ENCODE measurements at regions not wholly inside any gene's neighbourhood (a gene's known extent, or its start where the extent isn't known, plus 50 kb on each side); places are given as distances from the start of the nearest gene placed in this dataset.

DNA sequence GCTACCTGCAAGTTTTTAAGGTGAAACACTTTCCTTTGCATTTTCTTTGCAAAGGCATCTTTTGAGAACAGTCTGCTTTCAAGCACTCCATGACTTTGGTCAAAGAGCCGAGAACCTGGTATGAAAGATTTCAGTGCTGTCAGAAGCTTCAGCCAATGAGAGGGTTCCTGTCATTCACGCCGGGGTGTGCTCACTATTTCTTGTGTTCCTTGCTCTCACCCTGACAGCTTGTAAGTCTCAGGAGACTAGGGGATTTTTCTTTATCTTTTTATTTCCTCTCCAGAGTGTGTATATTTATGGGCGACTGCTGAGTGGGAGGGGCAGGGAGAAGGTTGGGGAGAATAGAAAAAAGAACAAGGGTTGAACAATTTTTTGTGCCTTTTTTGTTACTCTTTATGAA, 334.0 kb downstream of the PSAT1 start:
- Mint-ChIP-seq H3K27me3 (ENCODE audit: low read depth) (no peaks in the 10 kb centered on the region), H3K27ac (no peak overlapping the region), H3K36me3 (ENCODE audit: low read depth) (no peaks in the 10 kb centered on the region), H3K4me1 (ENCODE audit: low read depth) (no peaks in the 10 kb centered on the region), H3K9me3 (no peaks in the 10 kb centered on the region), H3K4me3 (ENCODE audit: low read depth) (no peak overlapping the region)
- intact Hi-C loops (cut with micrococcal nuclease), result no loop called here
- DNase-seq (ENCODE audit: low spot score), result no peak

DNA sequence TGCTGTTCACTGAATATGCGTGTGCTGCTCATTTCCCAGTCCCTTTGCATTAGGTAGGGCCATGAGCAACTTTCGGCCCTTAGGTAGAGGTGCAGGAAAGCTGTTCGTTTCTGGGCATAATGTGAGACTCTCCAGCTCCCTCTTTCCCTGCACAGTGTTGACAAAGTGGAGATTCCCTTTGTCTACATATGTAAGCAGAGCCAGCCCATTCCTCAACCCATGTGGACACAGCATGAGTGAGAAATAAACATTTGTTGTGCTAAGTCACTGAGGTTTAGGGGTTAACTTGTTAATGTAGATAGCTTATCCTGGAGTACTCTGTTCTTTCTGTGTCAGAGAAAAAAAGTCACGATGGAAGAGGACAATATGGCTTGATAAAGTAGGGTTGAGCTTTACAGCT, 343.8 kb downstream of the PSAT1 start:
- Mint-ChIP-seq H3K4me3 (ENCODE audit: low read depth) (no peak overlapping the region), H3K4me1 (ENCODE audit: low read depth) (no peaks in the 10 kb centered on the region), H3K27ac (no peak overlapping the region), H3K9me3 (no peaks in the 10 kb centered on the region), H3K36me3 (ENCODE audit: low read depth) (no peaks in the 10 kb centered on the region), H3K27me3 (ENCODE audit: low read depth) (no peaks in the 10 kb centered on the region)
- DNase-seq (ENCODE audit: low spot score), result no peak
- intact Hi-C loops (cut with micrococcal nuclease), result no loop called here

DNA sequence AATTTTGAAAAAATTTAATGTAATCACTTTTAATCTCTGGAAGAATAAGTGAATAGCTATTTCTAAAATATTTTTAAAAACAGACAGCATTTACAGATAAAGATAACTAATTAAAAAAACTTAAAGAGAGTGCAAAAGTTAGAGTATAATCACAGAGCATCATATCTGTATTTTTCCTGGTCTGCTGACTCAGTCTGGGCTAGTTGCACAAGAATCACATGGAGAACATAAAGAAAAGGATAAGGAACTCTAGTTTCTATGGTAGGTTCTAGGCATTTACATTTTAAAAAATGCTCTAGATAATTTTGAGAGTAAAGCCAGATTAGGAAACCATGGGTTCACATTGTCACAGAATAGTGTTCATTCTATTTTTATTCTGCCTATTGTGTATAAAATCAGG, 347.4 kb downstream of the PSAT1 start:
- no peaks in the 10 kb centered on the region for H3K36me3 Mint-ChIP-seq (ENCODE audit: low read depth)
- intact Hi-C loops (cut with micrococcal nuclease), result no loop called here
- H3K27ac Mint-ChIP-seq, result no peak overlapping the region
- no peak for DNase-seq (ENCODE audit: low spot score)
- H3K27me3 Mint-ChIP-seq (ENCODE audit: low read depth), result no peaks in the 10 kb centered on the region
- peaks cover 3% of the 10 kb centered on the region for H3K9me3 Mint-ChIP-seq
- no peak overlapping the region for H3K4me3 Mint-ChIP-seq (ENCODE audit: low read depth)
- no peaks in the 10 kb centered on the region for H3K4me1 Mint-ChIP-seq (ENCODE audit: low read depth)

DNA sequence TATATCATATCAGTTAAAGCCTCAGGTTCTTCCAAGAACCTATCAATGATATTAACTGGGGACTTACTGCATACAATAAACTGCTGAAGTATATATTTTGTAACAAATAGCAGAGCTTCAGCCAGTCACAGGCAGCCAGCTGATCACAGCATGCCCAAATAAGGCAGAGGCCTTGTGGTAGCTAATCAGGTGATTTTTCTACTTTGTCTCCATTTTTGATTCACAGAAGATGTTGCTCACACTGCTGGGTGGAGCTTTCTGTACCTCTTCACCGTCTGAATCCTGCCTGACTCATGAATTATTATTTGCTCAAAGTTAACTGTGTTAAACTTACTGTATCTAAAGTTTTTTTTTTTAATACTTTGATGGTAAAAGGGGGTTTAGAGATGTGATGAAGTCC, 357.4 kb downstream of the PSAT1 start:
- no peaks in the 10 kb centered on the region for H3K9me3 Mint-ChIP-seq
- H3K4me3 Mint-ChIP-seq (ENCODE audit: low read depth), result no peak overlapping the region
- no peaks in the 10 kb centered on the region for H3K27me3 Mint-ChIP-seq (ENCODE audit: low read depth)
- H3K36me3 Mint-ChIP-seq (ENCODE audit: low read depth), result no peaks in the 10 kb centered on the region
- no peak for DNase-seq (ENCODE audit: low spot score)
- H3K27ac Mint-ChIP-seq, result no peak overlapping the region
- intact Hi-C loops (cut with micrococcal nuclease), result no loop called here
- H3K4me1 Mint-ChIP-seq (ENCODE audit: low read depth), result no peaks in the 10 kb centered on the region

DNA sequence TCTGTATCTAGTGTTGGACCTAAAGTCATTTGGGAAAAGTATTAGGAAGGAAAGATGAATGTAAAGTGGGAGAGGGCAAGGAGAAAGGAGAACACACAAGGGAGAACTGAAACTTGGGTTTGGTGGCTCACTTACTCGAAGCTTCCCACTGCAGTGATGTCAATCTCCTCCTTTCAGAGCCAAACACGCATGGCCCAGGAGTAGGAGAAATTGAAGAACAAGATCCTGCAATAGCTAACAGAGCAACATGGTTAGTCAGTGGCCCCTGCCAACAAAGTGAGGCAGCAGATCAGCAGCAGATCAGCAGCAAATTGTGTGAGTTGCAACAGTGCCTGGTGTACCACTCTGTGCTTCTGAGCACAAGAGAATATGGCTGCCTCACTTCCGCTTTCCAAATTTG, 366.4 kb downstream of the PSAT1 start:
- H3K36me3 Mint-ChIP-seq (ENCODE audit: low read depth), result no peaks in the 10 kb centered on the region
- intact Hi-C loops (cut with micrococcal nuclease), result no loop called here

DNA sequence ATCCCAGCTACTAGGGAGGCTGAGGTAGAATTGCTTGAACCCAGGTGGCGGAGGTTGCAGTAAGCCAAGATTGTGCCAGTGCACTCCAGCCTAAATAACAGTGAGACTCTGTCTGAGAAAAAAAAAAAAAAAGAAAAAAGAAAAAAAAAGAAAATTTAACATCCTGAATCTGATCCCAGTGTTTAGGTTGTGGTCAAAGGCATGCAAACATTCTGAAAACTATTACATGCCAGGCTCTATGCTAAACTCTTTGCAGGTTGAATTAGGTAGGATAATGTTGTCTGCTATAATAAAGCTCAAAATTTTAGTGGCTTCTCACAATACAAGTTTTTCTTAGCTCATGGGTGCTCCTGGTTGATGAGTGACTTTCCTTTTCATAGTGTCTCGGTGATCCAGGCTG, 367.4 kb downstream of the PSAT1 start:
- Mint-ChIP-seq H3K27me3 (ENCODE audit: low read depth) (no peaks in the 10 kb centered on the region), H3K36me3 (ENCODE audit: low read depth) (no peaks in the 10 kb centered on the region), H3K9me3 (no peaks in the 10 kb centered on the region), H3K4me3 (ENCODE audit: low read depth) (no peak overlapping the region), H3K4me1 (ENCODE audit: low read depth) (no peaks in the 10 kb centered on the region), H3K27ac (no peak overlapping the region)
- DNase-seq (ENCODE audit: low spot score), result no peak
- intact Hi-C loops (cut with micrococcal nuclease), result no loop called here

More for the DNA sequence above, 366.4 kb downstream of the PSAT1 start:
- Mint-ChIP-seq H3K27ac (no peak overlapping the region), H3K4me3 (ENCODE audit: low read depth) (no peak overlapping the region), H3K27me3 (ENCODE audit: low read depth) (no peaks in the 10 kb centered on the region), H3K4me1 (ENCODE audit: low read depth) (no peaks in the 10 kb centered on the region), H3K9me3 (no peaks in the 10 kb centered on the region)
- DNase-seq (ENCODE audit: low spot score), result no peak

DNA sequence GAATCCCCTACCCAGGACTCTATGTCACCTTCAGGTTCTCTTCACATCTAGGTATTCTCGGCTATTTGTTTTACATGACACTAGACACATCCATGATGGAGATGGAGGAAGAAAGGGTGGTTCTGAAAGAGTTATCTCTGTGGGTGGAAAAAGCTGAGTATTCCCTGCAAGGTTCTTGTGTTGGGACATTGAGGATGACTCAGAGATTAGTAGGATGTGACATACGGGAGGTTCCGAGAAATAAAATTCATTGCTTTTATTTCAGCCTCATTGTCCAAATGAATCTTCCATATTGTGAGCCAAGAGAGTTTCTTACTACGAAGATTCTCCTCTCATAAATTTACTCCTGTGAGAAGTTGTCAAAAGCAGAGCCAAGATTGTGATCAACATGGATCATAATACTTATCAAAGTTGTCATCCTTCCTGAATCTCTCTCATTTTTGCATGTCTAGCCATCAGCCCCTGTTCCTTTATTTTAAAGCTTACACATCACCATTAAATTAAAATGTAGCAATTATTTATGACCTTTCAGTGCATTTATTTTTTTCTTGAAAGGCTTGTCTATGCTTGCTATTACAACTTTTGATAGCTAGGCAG, 370.0 kb downstream of the PSAT1 start:
- H3K9me3 Mint-ChIP-seq, result no peaks in the 10 kb centered on the region
- intact Hi-C loops (cut with micrococcal nuclease), result no loop called here
- no peaks in the 10 kb centered on the region for H3K27me3 Mint-ChIP-seq (ENCODE audit: low read depth)
- DNase-seq (ENCODE audit: low spot score), result no peak
- no peak overlapping the region for H3K4me3 Mint-ChIP-seq (ENCODE audit: low read depth)
- no peaks in the 10 kb centered on the region for H3K4me1 Mint-ChIP-seq (ENCODE audit: low read depth)
- no peak overlapping the region for H3K27ac Mint-ChIP-seq
- H3K36me3 Mint-ChIP-seq (ENCODE audit: low read depth), result no peaks in the 10 kb centered on the region

DNA sequence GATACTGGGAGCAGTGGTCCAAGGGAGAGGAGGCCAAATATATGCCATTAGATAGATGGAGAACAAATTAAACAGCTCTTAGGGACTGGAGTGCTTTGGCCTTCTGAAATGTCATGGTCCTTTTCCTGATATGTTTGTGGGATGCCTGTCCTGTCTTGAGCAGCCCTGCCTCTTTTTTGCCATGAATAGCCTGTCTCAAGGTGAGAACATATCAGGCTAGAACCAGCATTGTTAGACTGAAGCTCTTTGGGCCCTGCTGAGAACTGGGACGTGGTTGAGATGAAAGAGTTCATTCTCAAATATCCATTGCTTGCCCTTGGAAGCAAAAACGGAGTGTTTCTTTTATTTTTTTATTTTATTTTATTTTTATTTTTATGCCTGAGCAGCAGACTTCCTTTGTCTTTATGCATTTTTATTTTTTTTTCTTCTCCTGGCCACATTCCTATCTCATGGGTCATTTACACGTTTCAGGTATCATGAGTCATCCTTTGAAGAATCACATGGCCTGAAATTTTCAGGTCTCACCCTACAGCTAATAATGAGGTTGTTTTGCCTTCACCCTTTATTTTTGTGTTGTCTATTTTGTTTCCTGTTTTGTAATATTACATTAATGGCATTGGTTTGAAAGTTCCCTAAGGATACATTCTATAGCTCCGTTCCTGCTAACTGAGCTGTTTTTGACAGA, 371.4 kb downstream of the PSAT1 start:
- no peak for DNase-seq (ENCODE audit: low spot score)
- Mint-ChIP-seq H3K27me3 (ENCODE audit: low read depth) (no peaks in the 10 kb centered on the region), H3K9me3 (no peaks in the 10 kb centered on the region), H3K4me3 (ENCODE audit: low read depth) (no peak overlapping the region), H3K36me3 (ENCODE audit: low read depth) (no peaks in the 10 kb centered on the region), H3K27ac (no peak overlapping the region), H3K4me1 (ENCODE audit: low read depth) (no peaks in the 10 kb centered on the region)
- intact Hi-C loops (cut with micrococcal nuclease), result no loop called here

DNA sequence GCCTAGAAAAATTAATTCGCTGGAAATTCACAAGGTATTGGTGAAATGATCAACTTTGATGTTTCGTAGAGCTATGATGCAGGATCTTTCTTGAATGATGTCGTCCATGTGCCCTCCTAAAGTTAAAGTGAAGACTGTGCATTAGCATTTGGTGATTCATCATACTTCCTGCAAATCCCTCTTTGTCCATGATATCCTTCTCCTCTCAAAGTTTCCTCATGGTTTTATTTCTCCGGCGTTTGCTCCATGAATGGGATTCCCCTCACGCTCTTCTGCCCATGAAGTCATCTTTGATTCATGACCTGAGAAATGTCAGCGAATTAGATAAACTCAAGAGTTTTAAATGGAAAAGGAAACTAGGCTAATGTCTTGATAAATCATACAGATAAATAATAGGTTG, 372.7 kb downstream of the PSAT1 start:
- Mint-ChIP-seq H3K4me1 (ENCODE audit: low read depth) (no peaks in the 10 kb centered on the region), H3K4me3 (ENCODE audit: low read depth) (no peak overlapping the region), H3K27me3 (ENCODE audit: low read depth) (no peaks in the 10 kb centered on the region), H3K9me3 (no peaks in the 10 kb centered on the region), H3K36me3 (ENCODE audit: low read depth) (no peaks in the 10 kb centered on the region), H3K27ac (no peak overlapping the region)
- DNase-seq (ENCODE audit: low spot score), result no peak
- intact Hi-C loops (cut with micrococcal nuclease), result no loop called here

DNA sequence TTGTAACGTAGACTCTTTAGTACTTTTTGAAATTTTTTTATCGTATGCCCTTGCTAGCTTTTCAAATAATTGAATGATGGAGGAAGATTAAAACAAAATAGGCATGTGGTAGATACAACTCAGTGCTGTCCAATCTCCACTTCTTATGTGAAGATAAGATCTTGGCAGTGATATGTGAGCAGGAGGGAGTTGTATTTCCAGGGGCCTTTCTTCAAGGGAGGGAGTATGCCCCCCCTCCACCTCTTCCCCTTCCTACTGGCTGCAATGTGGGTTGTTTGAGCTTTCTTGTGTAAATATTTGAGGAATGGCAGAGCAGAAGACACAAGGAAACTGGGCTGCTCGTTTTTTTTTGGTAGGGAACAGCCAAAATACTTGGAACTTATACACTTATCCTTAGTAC, 374.9 kb downstream of the PSAT1 start:
- intact Hi-C loops (cut with micrococcal nuclease), result no loop called here
- H3K36me3 Mint-ChIP-seq (ENCODE audit: low read depth), result no peaks in the 10 kb centered on the region
- H3K27ac Mint-ChIP-seq, result no peak overlapping the region
- H3K9me3 Mint-ChIP-seq, result no peaks in the 10 kb centered on the region
- no peak overlapping the region for H3K4me3 Mint-ChIP-seq (ENCODE audit: low read depth)
- no peaks in the 10 kb centered on the region for H3K4me1 Mint-ChIP-seq (ENCODE audit: low read depth)
- DNase-seq (ENCODE audit: low spot score), result no peak
- H3K27me3 Mint-ChIP-seq (ENCODE audit: low read depth), result no peaks in the 10 kb centered on the region

DNA sequence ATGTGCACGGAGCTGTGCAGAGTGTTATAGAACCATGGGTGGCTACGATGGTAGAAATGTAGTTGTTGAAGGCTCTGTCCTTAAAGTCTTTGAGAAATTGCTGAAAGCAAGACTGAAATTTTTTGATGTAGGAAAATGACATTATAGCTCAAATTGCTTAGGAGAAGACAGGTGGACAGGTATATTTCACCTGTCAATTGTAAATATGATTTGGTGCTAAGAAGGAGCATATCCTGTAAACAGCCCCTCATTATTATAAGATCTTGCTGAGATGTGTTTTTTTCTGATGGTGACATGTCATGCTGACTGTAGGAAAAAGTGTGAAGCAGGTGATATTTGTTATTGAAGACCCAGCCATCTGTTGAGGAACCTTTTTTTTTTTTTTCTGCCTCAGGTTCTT, 377.9 kb downstream of the PSAT1 start:
- no peaks in the 10 kb centered on the region for H3K36me3 Mint-ChIP-seq (ENCODE audit: low read depth)

DNA sequence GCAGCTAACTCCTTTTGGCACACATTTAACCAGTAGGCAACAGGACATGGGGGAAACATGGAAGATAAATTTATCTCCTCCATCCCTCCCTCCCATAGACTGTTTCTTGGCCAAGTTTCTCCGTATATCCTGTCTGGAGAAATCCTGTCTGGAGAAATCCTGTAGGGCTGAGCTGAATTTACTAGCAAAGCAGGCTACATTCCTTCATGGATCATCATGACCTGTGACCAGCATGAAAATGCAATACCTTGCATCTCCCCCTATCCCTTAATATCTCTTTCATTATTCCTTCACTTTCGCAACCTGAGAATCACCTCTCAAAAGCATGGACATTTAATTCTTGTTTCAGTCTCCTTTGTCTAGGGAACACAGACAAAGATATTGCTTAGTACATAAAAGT, 379.1 kb downstream of the PSAT1 start:
- no peaks in the 10 kb centered on the region for H3K27me3 Mint-ChIP-seq (ENCODE audit: low read depth)
- H3K4me1 Mint-ChIP-seq (ENCODE audit: low read depth), result no peaks in the 10 kb centered on the region
- no peak overlapping the region for H3K27ac Mint-ChIP-seq
- H3K4me3 Mint-ChIP-seq (ENCODE audit: low read depth), result no peak overlapping the region
- intact Hi-C loops (cut with micrococcal nuclease), result no loop called here
- no peaks in the 10 kb centered on the region for H3K36me3 Mint-ChIP-seq (ENCODE audit: low read depth)
- no peaks in the 10 kb centered on the region for H3K9me3 Mint-ChIP-seq
- no peak for DNase-seq (ENCODE audit: low spot score)

More for the DNA sequence above, 377.9 kb downstream of the PSAT1 start:
- H3K4me1 Mint-ChIP-seq (ENCODE audit: low read depth), result no peaks in the 10 kb centered on the region
- DNase-seq (ENCODE audit: low spot score), result no peak
- no peaks in the 10 kb centered on the region for H3K9me3 Mint-ChIP-seq
- no peak overlapping the region for H3K27ac Mint-ChIP-seq
- H3K4me3 Mint-ChIP-seq (ENCODE audit: low read depth), result no peak overlapping the region
- intact Hi-C loops (cut with micrococcal nuclease), result no loop called here
- no peaks in the 10 kb centered on the region for H3K27me3 Mint-ChIP-seq (ENCODE audit: low read depth)

DNA sequence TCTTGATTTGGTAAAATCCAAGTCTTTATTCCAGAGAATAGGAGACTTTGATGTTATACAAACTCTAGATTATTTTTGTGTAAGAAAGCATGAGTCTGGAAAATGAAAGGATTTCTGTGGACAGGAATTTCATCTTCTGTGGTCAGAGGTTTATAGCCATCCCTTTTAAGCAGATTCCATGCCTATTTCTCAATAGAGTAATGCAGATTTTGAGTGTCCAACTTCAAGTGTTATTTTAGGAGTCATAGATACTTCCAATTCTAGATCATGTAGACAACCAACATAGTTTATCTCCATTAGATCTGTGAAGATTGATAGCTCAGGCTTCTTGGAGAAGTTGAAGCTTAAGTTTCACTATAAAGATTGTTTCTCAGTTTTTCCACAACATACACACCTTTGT, 379.7 kb downstream of the PSAT1 start:
- no peaks in the 10 kb centered on the region for H3K4me1 Mint-ChIP-seq (ENCODE audit: low read depth)
- no peak overlapping the region for H3K27ac Mint-ChIP-seq
- no peak overlapping the region for H3K4me3 Mint-ChIP-seq (ENCODE audit: low read depth)
- no peak for DNase-seq (ENCODE audit: low spot score)
- no peaks in the 10 kb centered on the region for H3K36me3 Mint-ChIP-seq (ENCODE audit: low read depth)
- intact Hi-C loops (cut with micrococcal nuclease), result no loop called here
- no peaks in the 10 kb centered on the region for H3K9me3 Mint-ChIP-seq
- H3K27me3 Mint-ChIP-seq (ENCODE audit: low read depth), result no peaks in the 10 kb centered on the region

DNA sequence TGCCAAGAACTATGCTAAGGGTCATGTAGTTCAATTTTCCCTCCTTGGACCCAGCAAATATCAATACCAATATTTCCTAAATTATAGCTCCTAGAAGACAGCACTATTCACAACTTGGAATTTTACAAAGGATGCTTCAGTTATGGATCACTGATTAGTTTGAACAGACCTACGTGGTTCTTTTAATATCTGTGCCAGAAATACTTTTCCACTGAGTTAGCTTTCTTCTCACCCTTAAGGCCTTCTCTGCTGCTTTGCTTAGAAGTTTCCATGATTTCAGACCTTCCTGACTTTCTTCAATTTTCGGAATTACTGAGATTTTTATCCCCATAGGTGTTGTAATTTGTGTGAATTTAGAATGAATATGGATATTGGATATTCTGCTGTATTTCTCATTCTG, 380.4 kb downstream of the PSAT1 start:
- Mint-ChIP-seq H3K27ac (no peak overlapping the region), H3K4me3 (ENCODE audit: low read depth) (no peak overlapping the region), H3K27me3 (ENCODE audit: low read depth) (no peaks in the 10 kb centered on the region), H3K9me3 (no peaks in the 10 kb centered on the region), H3K4me1 (ENCODE audit: low read depth) (no peaks in the 10 kb centered on the region), H3K36me3 (ENCODE audit: low read depth) (no peaks in the 10 kb centered on the region)
- no peak for DNase-seq (ENCODE audit: low spot score)
- intact Hi-C loops (cut with micrococcal nuclease), result no loop called here
